ENCODE measurements at regions not wholly inside any gene's neighbourhood (a gene's known extent, or its start where the extent isn't known, plus 50 kb on each side); places are given as distances from the start of the nearest gene placed in this dataset.

GRCh38 chr4:89482251-89482650, 174.7 kb upstream of the GPRIN3 start:
- TF ChIP-seq CTCF (IDR thresholded peaks at IDR 0.05), result peak in 2 of 6 experiments; percentile 12 to 28
- TF ChIP-seq POLR2A (IDR thresholded peaks at IDR 0.05), result no peak

Data from thyroid gland (tissue), 4 donors.